ENCODE measurements at regions not wholly inside any gene's neighbourhood (a gene's known extent, or its start where the extent isn't known, plus 50 kb on each side); places are given as distances from the start of the nearest gene placed in this dataset.

- Histone ChIP-seq H3K36me3 (ENCODE audit: control insufficient read depth in 2 of 2, extremely low read depth in 1 of 2, insufficient read depth in 2 of 2, low read length in 2 of 2) (no peaks in the 10 kb centered on the region), H3K9ac (replicated peaks; ENCODE audit: extremely low read depth, insufficient read depth, low read length) (no peak overlapping the region), H3K4me2 (ENCODE audit: insufficient read depth, low read length) (no peak overlapping the region), H3K9me1 (replicated peaks; ENCODE audit: control insufficient read depth, extremely low read depth, insufficient read depth, low read length) (no peaks in the 10 kb centered on the region), H3K9me3 (replicated peaks; ENCODE audit: control insufficient read depth, insufficient read depth, low read length) (no peaks in the 10 kb centered on the region), H3K4me3 (replicated peaks in 1 of 3; ENCODE audit: insufficient read depth in 1 of 3, low read depth in 1 of 3, low read length in 3 of 3) (no peak overlapping the region), H3K79me2 (ENCODE audit: control insufficient read depth, insufficient read depth, low read length) (no peaks in the 10 kb centered on the region), H4K20me1 (replicated peaks; ENCODE audit: control insufficient read depth, extremely low read depth, insufficient read depth, low read length) (no peaks in the 10 kb centered on the region), H3K4me1 (ENCODE audit: control insufficient read depth, extremely low read depth, insufficient read depth, low read length) (no peaks in the 10 kb centered on the region), H2AFZ (ENCODE audit: low read depth, low read length) (no peak overlapping the region), H3K27ac (ENCODE audit: insufficient read depth, low read depth, low read length) (no peak overlapping the region), H3K27me3 (ENCODE audit: control insufficient read depth in 2 of 2, insufficient read depth in 2 of 2, low read length in 2 of 2) (peaks cover 0 to 16% of the 10 kb centered on the region in 2 experiments)
- no TSS peak for BruUV-seq (replicated peaks)
- dilution Hi-C loops (cut with MboI; ENCODE audit: extremely low pct_ligation_motif_present, low sequenced_read_pairs) (no loop called here), intact Hi-C loops (cut with micrococcal nuclease) (no loop called here)
- CTCF ChIA-PET, result no interaction called here
- DNase-seq (ENCODE audit: low read depth, low spot score) (no peak), FAIRE-seq (no peak)
- TF ChIP-seq CTCF (IDR thresholded peaks at IDR 0.05; ENCODE audit: extremely low read depth in 1 of 2, insufficient read depth in 1 of 2, low read depth in 1 of 2, low read length in 2 of 2), result no peak
- no peak for TF ChIP-seq POLR2AphosphoS5 (IDR thresholded peaks at IDR 0.05; ENCODE audit: insufficient read depth, low read depth, low read length)
- no peak for TF ChIP-seq GATA2 (IDR thresholded peaks at IDR 0.05; ENCODE audit: insufficient read depth, insufficient read length, low read depth, low read length)
- TF ChIP-seq FOS (IDR thresholded peaks at IDR 0.05; ENCODE audit: borderline replicate concordance, insufficient read depth, low read length), result no peak
- no peak for TF ChIP-seq POLR2A (IDR thresholded peaks at IDR 0.05; ENCODE audit: low read depth, low read length)
- TF ChIP-seq MYC (IDR thresholded peaks at IDR 0.05; ENCODE audit: low read depth, low read length), result no peak
- TF ChIP-seq JUN (IDR thresholded peaks at IDR 0.05; ENCODE audit: borderline replicate concordance, insufficient read depth, insufficient read length, low read depth), result no peak
- TF ChIP-seq, protein P1, sequence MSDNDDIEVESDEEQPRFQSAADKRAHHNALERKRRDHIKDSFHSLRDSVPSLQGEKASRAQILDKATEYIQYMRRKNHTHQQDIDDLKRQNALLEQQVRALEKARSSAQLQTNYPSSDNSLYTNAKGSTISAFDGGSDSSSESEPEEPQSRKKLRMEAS (IDR thresholded peaks at IDR 0.05; ENCODE audit: insufficient read depth, insufficient read length), result no peak
- no peak for TF ChIP-seq EZH2 (IDR thresholded peaks at IDR 0.05; ENCODE audit: borderline replicate concordance, low read depth, low read length, severe bottlenecking)
- POLR2A ChIA-PET, result no interaction called here
Measured at GRCh38 chr21:35732788-35733187, 327.5 kb downstream of the SETD4 start.

Data from endothelial cell of umbilical vein (primary cell).